ENCODE measurements at regions not wholly inside any gene's neighbourhood (a gene's known extent, or its start where the extent isn't known, plus 50 kb on each side); places are given as distances from the start of the nearest gene placed in this dataset.

GRCh38 chr13:104954210-104954609 lies 1581.3 kb downstream of the EFNB2 start:
- TF ChIP-seq EZH2 (IDR thresholded peaks at IDR 0.05; ENCODE audit: borderline replicate concordance), result no peak
- TF ChIP-seq CTCF (IDR thresholded peaks at IDR 0.05; ENCODE audit: poor library complexity), result no peak

Measured in hepatocyte (in vitro differentiated cells).